NCI-H82 treated with DMSO at 0.1 percent for 48 hours (cell line): ENCODE measurements at regions not wholly inside any gene's neighbourhood (a gene's known extent, or its start where the extent isn't known, plus 50 kb on each side); places are given as distances from the start of the nearest gene placed in this dataset.

Source experiments
- DNase-seq: peaks from one replicate; lab custom pipeline; 2025; ENCODE audit not compliant: unreplicated experiment; lab: John Stamatoyannopoulos, UW

DNA sequence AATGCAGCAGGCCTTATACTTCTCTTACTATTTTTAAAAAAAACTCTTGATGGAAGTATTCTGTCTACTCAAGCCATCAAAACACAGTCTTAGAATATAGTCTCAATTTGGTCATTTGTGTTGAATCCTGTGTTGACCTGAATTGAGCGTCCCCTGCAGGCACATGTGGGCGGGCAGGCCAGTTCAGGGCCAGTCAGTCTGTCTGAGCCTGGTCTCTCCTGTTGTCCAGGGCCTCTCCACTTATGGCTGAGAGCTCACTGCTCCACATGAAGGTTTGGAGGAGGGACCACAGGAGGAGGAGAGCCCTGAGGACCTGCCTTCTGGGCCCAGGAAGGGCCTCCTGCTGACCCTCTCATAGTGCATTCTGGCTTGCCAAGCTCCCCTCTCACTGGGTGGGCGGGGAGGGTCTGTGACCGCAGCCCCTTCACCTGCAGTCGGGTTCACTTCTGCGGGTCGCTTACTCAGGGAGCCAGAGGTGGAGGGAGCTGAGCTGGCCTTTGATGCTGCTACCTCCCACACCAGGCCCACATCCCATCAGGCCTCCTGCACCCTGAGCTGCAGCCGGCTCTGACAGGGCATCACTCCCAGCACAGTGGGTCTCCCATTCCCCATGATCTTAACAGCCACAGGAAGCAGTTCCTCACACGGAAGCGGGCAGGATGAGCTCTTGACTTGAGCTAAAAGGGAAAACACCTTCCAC lies 178.2 kb upstream of the S1PR3 start:
- DNase-seq: no peak

DNA sequence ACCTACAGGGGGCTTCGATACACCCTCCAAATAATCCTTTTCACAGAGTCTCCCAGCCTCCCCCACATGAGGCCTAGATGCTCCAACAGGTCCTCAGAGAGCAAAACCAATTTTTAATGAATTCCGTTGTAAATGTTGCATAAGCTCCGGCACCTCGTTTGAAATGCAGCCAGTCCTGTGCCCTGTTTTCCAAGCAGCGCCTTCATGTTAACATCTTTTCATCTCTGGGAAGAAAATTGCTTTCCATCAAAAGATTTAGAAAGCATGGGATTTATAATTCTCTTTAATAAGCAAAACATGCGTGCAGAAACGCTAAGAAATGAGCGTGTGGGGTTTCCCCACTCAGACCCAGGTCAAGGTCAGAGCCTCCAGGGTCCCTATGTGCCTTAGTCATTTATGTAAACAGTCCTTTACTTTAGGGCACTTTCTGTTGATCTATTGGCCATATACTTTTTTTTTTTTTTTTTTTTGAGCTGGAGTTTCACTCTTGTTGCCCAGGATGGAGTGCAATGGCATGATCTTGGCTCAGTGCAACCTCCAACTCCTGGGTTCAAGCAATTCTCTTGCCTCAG lies 177.5 kb upstream of the S1PR3 start:
- DNase-seq: no peak

GRCh38 chr9:88814577-88814976 lies 176.7 kb upstream of the S1PR3 start:
- no peak for DNase-seq

- no peak for DNase-seq
Measured at GRCh38 chr9:88816141-88816540, 175.1 kb upstream of the S1PR3 start.

- DNase-seq: no peak
Measured at GRCh38 chr9:88816591-88816990, 174.7 kb upstream of the S1PR3 start.

- DNase-seq: no peak
Measured at GRCh38 chr9:88817628-88818027, 173.6 kb upstream of the S1PR3 start.

GRCh38 chr9:88818495-88819201 lies 172.6 kb upstream of the S1PR3 start:
- no peak for DNase-seq

DNA sequence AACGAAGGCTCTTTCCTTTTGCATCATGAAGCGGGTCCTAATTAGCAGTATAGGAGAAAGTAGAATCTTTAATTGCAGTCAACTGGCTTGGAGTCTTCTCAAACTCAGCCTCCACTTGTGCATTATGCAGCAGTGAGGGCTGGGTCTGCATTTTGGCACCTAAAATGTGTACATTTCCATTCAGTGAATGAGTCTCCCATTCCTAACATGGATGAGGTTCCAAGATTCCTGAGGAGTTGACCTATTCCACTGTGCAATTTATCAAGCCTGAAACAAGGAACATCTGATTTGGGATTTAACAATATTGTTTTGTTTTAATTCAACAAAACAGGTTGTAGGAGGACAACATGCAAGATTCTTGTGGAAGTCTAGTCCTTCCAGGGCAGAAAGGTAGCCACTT lies 171.8 kb upstream of the S1PR3 start:
- DNase-seq: no peak

DNA sequence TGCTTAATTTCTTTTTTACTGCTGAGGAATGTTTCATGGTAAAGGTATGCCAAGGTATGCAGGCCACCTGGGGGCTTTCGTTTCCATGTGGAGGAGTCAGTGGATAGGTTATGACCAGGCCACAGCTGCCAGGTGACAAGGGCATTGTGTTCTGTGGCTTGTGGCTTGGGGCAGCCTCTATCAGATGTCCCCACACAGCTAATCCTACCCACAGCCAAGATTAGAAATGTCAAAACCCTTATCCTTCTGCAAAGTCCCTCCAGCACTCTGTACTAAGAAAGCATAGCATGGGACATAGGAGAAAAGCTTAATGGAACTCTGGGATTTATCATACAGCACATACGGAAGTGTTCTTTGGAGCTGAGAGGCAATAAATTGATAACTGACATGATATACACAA lies 171.2 kb upstream of the S1PR3 start:
- no peak for DNase-seq

DNA sequence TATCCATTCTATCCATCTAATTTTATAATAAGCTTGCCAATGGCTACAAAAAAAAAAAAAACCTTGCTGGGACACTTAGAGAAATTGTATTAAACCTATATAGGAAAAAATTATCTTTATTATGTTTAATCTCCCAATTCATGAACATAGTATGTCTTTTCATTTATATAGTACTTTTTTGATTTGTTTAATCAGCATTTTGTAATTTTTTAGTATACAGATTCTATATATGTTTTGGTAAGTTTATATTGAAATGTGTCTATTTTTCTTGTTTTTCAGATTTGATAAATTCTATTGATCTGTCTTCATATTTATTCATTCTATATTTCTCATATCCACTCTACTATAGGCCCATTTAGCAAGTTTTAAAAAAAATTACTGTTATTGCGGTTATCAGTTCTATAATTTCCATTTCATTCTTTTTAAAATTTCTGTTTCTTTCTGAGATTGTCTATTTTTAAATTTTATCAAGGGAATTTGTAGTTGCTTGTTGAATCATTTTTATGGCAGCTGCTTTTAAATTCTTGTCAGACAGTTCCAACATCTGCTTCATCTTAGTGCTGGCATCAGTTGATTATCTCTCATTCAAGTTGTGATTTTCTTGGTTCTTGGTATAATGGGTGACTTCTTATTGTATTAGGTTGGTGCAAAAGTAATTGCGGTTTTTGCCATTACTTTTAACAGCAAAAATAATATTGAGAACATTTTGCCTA lies 170.1 kb upstream of the S1PR3 start:
- no peak for DNase-seq

DNA sequence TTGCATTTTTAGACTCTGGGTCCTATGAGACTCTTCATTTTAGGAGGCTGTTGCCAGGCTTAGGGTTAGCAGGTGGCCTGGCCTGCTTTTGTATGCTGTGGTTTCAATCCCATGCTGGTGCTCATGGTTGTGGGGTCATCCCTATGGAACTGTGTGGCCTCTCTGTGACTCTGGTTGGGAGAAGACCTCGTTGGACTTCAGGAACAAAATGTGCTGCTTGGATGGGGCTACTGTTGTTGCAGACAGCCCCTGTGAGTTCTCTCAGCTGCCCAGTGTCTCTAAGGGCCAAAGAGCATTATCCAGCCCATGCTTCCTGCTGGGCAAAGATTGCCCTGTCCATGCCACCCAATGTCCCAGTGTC lies 169.5 kb upstream of the S1PR3 start:
- no peak for DNase-seq

DNA sequence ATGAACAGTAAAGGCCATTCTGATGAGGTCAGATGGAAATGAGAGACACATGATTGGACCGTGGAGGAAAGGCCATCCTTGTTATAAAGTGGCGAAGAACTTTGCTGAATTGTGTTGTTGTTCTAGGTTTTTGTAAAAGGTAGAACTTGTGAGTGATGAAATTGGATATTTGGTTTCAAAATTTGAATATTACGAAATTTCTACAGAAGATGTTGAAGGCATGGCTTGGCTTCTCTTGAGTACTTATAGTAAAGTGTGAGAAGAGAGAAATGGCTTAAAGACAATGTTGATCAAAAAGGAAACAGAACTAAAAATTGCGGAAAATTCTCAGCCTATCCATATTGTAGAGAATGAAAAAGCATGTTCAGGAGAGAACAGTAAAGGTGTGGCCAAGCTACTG lies 166.6 kb upstream of the S1PR3 start:
- DNase-seq: no peak

- DNase-seq: no peak
Measured at GRCh38 chr9:88826181-88826580, 165.1 kb upstream of the S1PR3 start.

DNA sequence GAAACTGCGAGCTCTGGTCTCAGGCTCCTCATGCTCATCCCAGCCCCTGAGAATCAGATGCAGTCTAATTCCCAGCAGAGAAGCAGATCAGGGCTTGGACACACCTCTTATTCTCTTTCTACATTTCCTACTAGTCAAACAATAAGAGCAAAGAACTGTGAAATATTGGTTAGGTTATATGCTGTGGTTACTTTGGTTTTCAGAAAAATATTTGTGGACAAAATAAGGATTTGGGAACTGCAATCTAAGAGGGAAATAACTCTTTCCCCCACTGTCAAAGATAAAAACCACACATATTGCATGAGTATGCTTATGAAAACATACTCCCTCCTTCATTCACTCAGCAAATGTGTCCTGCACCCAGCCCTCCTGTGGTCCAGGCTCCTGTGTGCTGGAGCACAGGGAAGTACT lies 164.5 kb upstream of the S1PR3 start:
- no peak for DNase-seq

GRCh38 chr9:88828018-88828417 lies 163.2 kb upstream of the S1PR3 start:
- no peak for DNase-seq

GRCh38 chr9:88828492-88828974 lies 162.7 kb upstream of the S1PR3 start:
- DNase-seq: no peak

DNA sequence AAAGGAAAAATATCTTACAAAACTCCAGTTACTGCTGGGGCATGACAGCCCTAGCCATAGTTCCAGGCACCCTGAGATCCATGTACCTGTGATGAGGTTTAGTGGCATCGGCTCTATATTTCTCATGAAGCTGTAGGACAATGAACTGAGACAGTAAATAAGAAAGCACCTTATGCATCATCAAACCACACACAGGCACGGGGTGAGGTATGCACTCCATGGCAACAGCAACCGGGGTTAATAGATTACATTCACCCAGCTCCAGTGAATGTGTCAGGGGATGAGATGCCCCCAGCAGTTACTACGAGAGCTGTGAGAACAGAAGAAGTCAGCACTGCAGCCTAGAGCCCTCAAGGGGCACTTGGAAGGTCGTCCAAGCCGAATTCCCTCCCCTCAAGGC lies 162.0 kb upstream of the S1PR3 start:
- DNase-seq: no peak

GRCh38 chr9:88831713-88832407 lies 159.4 kb upstream of the S1PR3 start:
- DNase-seq: no peak

- DNase-seq: no peak
Measured at GRCh38 chr9:88833946-88834345, 157.3 kb upstream of the S1PR3 start.

DNA sequence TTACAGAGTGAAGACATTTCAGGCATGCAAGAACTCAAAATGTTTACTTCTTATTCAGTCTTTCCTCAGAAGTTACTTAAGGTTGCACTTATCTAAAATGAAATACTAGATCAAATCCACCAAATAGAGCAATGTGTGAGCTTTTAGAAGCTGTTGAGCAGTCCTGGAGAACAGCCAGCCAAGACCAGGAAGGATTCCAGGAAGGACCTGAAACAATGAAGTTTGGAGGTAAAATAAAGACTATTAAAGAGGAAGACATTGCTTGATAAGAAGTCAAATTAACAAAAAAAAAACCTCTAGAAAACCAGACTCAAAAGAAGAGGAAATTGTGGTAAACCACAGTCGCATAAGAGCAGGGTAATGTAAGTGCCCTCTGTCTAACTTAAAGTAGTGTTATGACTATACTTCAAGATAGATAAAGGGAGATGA lies 156.2 kb upstream of the S1PR3 start:
- no peak for DNase-seq

- DNase-seq: no peak
Measured at GRCh38 chr9:88835772-88836171, 155.5 kb upstream of the S1PR3 start.
